GM21717 (cell line): ENCODE measurements at regions not wholly inside any gene's neighbourhood (a gene's known extent, or its start where the extent isn't known, plus 50 kb on each side); places are given as distances from the start of the nearest gene placed in this dataset.
A peak's percentile ranks its signal among the peaks of the same experiment; 100 is the strongest.
"Not testable (repeated sequence)": the region's sequence is repeated elsewhere in the genome, so short reads cannot be mapped to it uniquely, and the experiment has no call there.

Source experiments
- ATAC-seq: cut with Tn5 transposase; IDR thresholded peaks from one replicate; pipeline ENCODE4 v1.9.1; 2021; ENCODE audit warnings: mild to moderate bottlenecking, moderate library complexity; ENCODE audit not compliant: unreplicated experiment

GRCh38 chr16:31581065-31581464 lies 53.4 kb downstream of the AHSP start:
- ATAC-seq, result not testable (repeated sequence)

GRCh38 chr16:31601737-31602384 lies 74.2 kb downstream of the AHSP start:
- ATAC-seq, result not testable (repeated sequence)

GRCh38 chr16:31618130-31618529 lies 90.4 kb downstream of the AHSP start:
- ATAC-seq, result no peak

GRCh38 chr16:31636433-31636832 lies 108.7 kb downstream of the AHSP start:
- no peak for ATAC-seq

GRCh38 chr16:31641279-31641678 lies 113.6 kb downstream of the AHSP start:
- no peak for ATAC-seq

GRCh38 chr16:31655674-31656073 lies 128.0 kb downstream of the AHSP start:
- ATAC-seq, result not testable (repeated sequence)

- no peak for ATAC-seq
Measured at GRCh38 chr16:31664683-31665482, 137.2 kb downstream of the AHSP start.

- ATAC-seq, result no peak
Measured at GRCh38 chr16:31674686-31675085, 147.0 kb downstream of the AHSP start.

- ATAC-seq, result no peak
Measured at GRCh38 chr16:31676731-31677130, 149.0 kb downstream of the AHSP start.

GRCh38 chr16:31678649-31679325 lies 151.1 kb downstream of the AHSP start:
- no peak for ATAC-seq

GRCh38 chr16:31689331-31689730 lies 161.6 kb downstream of the AHSP start:
- ATAC-seq, result not testable (repeated sequence)

GRCh38 chr16:31692338-31692737 lies 164.6 kb downstream of the AHSP start:
- not testable (repeated sequence) for ATAC-seq

GRCh38 chr16:31693733-31694132 lies 166.0 kb downstream of the AHSP start:
- ATAC-seq, result no peak

GRCh38 chr16:31694461-31694860 lies 166.8 kb downstream of the AHSP start:
- ATAC-seq, result no peak

- no peak for ATAC-seq
Measured at GRCh38 chr16:31695667-31696066, 168.0 kb downstream of the AHSP start.

- ATAC-seq, result no peak
Measured at GRCh38 chr16:31696968-31697743, 169.5 kb downstream of the AHSP start.

- no peak for ATAC-seq
Measured at GRCh38 chr16:31697744-31698125, 170.0 kb downstream of the AHSP start.

- ATAC-seq, result no peak
Measured at GRCh38 chr16:31698901-31699300, 171.2 kb downstream of the AHSP start.

- no peak for ATAC-seq
Measured at GRCh38 chr16:31699601-31700000, 171.9 kb downstream of the AHSP start.

GRCh38 chr16:31700200-31700529 lies 172.5 kb downstream of the AHSP start:
- peak; percentile 93 for ATAC-seq
